ENCODE measurements at regions not wholly inside any gene's neighbourhood (a gene's known extent, or its start where the extent isn't known, plus 50 kb on each side); places are given as distances from the start of the nearest gene placed in this dataset.
"Not testable (repeated sequence)": the region's sequence is repeated elsewhere in the genome, so short reads cannot be mapped to it uniquely, and the experiment has no call there.

DNA sequence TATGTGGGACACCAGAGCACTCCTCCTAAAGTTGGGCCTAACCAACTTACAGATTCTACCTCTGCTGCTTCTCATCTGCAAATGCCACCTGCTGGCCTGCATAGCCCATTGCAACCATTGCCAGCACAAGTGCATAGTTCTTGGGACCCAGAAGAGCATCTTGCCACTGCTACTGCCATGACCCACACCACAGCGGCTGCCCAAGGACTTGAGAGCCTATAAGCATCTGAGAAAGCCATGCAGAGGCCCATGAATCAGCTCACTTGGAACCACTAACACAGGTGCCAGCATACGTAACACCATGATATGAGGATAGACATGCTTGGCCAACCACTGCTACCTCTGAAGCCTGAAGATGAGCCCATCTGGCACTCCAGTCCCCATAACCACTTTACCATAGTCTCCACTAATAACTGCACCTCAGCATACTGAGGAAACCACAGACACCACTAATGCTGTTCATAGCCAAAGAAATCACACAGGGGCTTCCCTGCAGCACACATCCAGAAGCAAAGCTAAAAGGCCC is 258.1 kb upstream of the AGTR2 start:
- DNase-seq, result no peak

DNA sequence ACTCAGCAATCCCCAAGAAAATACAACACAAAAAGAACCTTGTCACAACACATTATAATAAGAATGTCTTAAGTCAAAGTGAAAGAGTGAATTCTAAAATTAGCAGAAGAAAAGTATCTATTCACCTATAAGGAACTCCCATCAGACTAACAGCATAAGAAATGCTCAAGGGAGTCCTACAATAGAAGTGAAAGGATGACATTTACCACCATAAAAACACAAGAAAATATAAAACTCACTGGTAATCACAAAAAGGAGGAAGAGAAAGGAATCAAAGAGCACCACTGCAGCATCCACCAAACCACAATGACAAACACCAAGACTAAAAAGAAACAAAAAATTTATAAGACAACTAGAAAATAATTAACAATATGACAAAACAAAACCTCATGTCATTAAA is 257.0 kb upstream of the AGTR2 start:
- no peak for DNase-seq

DNA sequence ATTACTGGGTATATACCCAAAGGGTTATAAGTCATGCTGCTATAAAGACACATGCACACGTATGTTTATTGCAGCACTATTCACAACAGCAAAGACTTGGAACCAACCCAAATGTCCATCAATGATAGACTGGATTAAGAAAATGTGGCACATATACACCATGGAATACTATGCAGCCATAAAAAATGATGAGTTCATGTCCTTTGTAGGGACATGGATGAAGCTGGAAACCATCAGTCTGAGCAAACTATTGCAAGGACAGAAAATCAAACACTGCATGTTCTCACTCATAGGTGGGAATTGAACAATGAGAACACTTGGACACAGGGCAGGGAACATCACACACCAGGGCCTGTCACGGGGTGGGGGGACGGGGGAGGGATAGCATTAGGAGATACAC is 254.9 kb upstream of the AGTR2 start:
- DNase-seq, result not testable (repeated sequence)

DNA sequence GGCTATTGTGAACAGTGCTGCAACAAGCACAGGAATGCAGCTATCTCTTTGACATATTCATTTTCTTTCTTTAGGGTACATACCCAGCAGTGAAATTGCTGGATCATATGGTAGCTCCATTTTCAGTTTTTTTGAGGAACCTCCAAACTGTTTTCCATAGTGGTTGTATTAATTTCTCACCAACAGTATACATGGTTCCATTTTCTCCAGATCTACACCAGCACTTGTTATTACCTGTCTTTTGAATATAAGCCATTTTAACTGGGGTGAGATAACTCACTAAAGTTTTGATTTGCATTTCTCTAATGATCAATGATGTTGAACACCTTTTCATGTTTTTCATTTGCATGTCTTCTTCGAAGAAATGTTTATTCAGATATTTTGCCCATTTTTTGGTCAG is 241.1 kb upstream of the AGTR2 start:
- DNase-seq, result no peak

DNA sequence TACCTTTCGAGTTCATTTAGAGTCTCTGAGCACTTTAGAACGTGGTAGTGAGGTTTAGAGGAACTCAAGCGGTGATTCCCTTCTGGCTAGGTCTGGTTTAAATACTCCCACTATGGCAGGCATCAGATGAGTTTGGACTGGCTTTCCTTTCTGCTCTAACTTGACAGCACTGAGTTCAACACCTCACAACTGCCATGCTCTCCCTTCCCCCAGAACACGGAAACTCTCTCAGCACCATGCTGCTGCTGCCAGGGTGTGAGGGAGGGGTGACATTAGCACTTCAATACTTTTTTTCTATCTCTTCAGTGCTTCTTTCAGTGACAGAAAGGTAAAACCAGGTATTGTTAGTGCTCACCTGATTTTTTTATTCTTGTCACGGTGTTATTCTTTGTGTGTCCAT is 234.5 kb upstream of the AGTR2 start:
- no peak for DNase-seq

DNA sequence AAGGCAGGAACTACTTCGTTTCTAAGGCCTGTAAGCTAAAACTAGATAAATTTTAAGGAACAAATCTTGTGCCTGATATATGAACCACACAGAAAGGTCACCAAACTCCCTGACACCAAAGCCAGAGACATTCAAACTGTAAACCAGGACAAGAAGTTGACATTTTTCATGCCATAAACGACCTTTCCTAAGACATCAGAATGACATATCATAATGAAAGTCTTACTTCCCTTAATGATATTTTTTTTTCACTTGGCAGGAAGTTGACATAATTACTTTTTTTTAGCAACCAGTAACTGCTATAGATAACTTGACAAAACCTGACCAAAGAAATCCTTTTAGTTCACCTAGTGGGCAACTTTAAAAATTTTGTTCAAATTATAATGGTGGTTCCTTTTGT is 231.5 kb upstream of the AGTR2 start:
- no peak for DNase-seq

DNA sequence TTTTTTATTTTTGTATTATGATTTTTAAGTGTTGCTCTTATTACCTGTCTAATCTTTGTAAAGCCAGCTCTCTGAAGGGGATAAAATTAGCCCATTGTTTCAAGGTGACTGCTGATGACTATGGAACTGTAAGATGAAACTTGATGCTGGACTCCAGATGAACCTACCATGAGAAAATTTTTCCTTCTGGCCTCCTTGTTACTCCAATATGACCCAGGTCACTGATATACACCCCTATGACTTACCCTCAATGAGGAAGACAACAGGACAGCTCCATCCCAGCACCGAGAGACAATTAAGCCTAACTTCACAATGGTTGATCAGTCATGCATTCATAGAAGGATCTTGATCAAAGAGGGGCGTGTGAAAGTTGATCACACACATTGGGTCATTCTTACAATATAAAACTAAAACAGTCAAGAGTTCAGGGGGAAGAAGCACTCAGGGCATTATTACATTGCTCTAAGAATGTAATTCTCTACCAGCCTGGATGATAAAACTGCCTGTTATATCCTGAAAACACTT is 230.8 kb upstream of the AGTR2 start:
- no peak for DNase-seq

DNA sequence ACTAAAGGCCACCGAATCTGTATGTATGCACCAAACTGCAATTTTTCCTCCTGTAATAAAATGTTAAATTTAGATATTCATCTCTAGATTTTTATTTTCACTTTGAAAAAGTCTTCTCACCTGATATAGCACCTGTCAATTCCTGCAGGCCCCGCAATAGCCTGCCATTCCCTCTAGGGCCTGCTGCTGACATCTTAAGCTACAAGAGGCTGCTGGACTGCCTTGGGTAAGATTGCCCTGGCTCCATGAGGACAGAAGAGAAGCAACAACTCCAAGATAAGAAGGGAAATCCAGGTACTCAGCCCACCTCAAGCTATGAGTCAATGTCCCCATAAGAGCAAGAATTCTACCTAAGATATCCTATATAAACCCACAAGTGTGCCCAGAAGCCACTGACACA is 230.2 kb upstream of the AGTR2 start:
- DNase-seq, result no peak

DNA sequence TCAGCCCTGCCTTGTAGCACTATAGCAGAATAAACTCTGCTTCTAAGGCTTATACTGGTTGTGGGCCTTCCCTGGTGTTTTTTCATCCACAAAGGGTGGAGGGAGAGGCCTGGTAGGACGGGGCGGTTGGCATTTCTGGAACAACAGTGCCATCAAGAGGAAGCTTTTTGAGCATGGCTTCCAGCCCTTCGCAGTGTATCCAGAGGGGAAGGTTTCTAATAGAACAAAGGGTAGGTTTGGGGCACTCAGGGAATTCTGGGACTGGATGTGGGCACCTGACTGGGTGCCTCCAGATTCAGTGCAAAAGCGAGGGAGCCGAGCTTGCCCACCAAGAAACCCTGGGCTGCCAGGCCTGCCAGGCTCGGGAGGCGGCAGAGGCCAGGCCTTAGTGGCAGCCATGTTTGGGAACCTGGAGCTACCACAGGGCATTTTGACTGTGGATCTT is 229.6 kb upstream of the AGTR2 start:
- peak; percentile 14 for DNase-seq

DNA sequence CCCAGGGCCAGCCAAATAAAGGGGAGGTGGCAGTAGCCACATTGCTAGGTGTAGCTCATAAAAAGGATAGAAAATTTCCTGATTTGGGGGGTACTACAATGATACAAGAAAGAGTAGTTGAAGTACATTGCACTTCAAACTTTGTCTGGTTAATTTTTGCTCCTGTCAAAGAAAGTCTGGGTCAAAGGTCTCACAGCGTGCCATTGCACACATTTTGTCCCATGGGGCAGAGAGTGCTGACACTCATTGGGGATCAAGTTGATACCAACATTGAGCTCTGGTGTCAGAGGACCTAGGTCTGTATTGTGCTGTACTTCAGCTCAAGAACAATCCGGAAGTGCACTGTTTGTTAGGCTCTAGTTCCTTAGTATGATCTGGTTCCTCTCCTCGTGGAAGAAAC is 229.2 kb upstream of the AGTR2 start:
- DNase-seq, result no peak

DNA sequence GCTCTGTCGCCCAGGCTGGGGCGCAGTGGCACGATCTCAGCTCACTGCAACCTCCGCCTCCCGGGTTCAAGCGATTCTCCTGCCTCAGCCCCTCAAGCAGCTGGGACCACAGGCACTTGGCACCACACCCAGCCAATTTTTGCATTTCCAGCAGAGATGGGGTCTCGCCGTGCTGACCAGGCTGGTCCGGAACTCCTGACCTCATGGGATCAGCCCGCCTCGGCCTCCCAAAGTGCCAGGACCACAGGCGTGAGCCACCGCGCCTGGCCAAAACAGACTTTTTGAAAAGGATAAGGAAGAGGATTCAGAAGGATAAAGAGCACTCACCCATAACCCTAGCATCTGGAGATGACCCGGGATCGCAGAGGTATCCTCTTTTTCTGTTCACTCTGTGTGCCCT is 224.5 kb upstream of the AGTR2 start:
- no peak for DNase-seq

DNA sequence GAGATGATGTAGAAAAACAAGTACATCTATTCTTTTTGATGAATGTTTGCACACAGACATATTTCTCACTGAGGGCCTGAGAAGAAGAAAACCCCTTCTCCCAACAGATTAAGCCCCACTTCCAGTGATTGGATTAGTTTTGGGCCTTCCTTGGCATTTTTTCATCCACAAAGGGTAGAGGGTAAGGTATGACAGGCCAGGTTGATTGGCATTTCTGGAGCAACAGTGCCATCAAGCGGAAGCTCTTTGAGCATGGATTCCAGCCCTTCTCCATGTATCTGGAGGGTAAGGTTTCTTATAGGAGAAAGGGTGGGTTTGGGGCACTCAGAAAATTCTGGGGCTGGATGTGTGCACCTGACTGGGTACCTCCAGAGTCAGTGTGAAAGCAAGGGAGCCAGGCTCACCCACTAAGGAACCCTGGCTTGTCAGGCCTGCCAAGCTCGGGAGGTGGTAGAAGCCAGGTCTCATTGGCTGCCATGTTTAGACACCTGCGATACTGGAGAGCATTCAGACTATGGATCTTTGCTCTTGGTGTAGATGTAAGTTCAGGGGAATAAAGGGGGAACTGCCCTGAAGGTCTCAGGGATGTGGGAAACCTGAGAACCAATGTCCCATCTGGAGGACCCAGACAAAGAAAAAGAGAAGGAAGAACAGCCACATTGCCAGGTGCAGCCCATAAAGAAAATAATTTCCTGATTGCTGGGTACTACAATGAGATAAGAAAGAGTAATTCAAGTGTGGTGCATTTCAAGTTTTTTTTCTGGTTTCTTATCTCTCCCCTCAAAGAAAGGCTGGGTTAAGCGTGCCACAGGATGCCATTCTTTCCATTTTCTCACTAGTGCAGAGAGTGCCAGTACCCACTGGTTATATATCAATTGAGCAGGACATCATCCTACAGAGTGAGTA is 222.3 kb upstream of the AGTR2 start:
- no peak for DNase-seq

DNA sequence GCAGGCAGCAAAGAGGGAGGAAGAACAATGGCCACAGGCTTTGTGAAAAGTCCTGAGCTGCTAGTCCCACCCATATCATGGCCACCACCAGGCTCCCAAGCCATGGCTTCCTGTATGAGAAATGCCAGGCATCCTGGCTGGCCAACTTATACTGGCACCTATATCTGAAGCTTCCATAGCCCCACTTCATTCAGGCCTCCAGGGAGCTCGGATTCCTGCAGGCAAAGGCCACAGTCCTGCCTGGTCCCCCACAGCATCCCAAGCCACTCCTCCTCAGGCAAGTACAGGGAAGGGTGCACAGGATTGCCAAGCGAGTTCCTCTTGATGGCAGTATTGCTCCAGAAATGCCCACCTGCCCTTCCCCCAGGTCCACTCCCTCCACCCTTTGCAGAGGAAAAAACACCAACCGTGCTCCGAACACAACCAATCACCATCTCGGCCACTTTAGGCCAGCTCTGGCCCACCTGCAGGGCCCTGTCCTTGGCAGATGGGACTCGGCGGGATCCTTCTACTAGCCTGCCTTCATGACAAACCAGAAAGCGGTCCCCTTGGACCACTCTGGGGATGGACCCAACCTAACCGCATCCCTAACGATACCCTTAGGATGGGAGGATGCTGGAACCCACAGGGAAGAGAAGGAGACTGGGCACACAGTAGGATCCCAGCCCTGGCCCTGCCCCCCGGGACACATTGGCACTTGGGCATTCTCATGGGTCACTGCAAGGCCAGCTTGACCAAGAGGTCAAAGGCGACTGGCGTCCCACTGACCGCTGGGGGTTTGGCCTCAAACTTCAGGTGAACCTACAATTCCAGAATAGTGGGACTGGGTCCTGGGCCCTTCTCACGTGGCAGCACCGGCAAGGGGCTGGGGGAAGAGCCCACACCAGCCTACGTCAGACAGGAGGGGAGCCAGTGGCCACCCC is 220.4 kb upstream of the AGTR2 start:
- DNase-seq, result no peak

DNA sequence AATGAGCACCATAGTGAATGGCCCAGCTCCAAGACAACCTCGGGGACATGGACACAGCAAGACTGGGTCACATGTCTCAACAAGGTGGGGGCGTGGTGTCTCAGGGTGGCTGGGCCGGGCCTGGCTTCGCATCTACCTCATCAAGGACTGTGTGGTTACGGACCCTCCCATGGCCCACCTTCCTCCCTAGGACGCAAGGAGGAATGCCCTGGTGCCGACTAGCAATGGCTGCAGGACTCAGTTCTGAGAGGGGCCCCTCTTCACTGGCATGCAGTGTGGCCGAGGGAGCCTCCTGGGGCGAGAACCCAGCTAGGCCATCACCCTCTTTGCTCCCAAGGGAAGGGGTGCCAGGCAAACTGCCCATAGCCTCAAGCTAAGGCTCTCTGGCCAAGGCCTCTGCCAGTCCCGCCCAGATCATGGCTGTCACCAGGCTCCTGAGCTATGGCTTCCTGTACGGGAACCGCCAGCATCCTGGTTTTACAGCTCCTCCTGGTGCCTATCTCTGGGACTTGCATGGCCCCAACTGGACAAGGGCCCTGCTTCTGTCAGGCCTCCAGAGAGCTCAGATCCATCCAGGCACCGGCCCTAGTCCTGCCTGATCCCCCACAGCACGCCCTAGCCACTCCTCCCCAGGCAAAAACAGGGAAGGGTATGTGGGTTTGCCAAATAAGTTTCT is 218.0 kb upstream of the AGTR2 start:
- DNase-seq, result no peak

DNA sequence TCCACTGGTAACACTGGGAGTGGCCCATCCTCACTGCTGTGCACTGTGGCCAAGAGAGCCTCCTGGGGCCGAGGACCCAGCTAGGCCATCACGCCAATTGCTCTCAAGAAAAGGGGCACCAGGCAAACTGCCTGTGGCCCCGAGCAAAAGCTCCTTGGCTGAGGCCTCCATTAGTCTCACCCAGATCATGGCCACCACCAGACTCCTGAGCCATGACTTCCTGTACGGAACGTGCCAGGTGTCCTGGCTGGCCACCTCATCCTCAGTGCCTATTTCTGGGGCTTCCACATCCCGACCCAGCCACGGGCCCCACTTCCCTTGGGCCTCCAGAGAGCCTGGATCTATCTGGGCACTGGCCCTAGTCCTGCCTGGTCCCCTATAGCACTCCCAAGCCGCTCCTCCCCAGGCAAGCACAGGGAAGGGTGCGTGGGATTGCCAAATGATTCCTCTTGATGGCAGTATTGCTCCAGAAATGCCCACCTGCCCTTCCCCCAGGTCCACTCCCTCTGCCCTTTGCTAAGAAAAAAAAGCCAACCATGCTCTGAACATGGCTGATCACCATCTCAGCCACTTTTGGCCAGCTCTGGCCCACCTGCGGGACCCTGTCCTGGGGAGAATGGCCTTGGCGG is 212.6 kb upstream of the AGTR2 start:
- no peak for DNase-seq

DNA sequence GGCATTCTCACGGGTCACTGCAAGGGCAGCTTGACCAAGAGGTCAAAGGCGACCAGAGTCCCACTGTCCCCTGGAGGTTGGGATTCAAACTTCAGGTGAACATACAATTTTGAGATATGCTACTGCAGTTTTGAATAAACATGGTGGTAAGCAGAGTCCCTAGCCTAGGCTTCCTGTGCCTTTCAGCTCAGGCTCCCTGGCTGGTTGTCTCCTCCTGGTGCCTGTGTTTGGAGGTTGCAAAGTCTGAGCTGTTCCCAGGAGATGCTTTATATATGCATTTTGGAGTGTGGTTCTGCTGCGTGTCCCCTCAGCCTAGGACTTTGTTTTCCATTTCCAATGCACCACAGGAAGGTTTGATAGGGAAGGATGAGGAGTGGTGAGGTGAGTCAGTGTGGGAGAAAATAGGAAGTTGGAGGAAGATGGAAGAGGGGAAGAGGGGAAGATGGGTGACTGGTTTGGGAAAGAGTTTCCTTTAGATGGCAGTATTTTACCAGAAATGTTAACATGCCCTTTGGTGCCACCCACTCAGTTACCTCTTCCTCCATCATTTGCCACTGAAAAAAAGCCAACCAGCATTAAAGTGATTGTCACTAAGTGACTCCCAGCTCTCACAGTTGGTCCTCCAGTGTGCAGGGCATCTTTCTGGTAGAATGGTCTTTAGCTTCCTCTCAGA is 211.7 kb upstream of the AGTR2 start:
- no peak for DNase-seq

DNA sequence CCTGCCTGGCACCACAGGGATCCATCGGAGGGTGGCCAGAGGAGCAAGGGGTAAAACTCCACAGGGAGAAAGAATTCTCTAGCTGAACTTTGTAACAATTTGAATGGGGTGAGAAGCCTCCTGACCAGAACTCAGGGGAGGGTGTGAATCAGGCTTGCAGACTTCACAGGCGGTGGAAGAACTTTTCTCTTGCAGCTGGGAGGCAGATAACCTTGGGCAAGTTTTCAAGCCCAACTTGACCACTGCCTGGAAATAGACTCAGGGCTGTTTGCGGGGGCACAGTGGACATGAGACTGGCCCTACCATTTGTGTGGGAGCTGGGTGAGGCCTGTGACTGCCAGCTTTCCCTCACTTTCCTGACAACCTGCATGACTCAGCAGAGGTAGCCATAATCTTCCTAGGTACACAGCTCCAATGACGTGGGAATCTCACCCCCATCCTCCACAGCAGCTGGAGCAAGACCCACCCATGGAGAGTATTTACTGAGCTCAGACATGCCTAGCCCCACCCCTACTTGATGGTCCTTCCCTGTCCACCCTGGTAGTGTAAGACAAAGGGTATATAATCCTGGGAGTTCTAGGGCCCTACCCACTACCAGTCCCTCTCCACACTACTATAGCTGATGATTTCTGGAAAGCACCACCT is 210.0 kb upstream of the AGTR2 start:
- no peak for DNase-seq

DNA sequence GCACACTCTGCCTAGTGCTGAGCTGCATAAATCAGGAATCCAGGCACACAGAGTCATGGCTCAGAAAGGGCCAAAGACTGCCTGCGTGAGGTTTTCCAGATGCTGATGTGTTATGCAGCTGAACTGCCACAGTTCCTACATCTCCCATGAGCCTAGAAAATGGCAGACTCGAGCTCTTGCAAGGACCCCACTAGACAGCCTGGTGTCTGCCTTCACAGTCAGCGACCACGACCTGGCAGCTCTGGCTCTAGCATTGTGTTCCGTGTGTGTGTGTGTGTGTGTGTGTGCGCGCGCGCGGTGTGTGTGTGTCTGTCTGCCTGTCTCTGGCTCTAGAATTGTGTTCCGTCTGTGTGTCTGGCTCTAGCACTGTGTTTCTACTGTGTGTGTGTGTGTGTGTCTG is 203.6 kb upstream of the AGTR2 start:
- no peak for DNase-seq

DNA sequence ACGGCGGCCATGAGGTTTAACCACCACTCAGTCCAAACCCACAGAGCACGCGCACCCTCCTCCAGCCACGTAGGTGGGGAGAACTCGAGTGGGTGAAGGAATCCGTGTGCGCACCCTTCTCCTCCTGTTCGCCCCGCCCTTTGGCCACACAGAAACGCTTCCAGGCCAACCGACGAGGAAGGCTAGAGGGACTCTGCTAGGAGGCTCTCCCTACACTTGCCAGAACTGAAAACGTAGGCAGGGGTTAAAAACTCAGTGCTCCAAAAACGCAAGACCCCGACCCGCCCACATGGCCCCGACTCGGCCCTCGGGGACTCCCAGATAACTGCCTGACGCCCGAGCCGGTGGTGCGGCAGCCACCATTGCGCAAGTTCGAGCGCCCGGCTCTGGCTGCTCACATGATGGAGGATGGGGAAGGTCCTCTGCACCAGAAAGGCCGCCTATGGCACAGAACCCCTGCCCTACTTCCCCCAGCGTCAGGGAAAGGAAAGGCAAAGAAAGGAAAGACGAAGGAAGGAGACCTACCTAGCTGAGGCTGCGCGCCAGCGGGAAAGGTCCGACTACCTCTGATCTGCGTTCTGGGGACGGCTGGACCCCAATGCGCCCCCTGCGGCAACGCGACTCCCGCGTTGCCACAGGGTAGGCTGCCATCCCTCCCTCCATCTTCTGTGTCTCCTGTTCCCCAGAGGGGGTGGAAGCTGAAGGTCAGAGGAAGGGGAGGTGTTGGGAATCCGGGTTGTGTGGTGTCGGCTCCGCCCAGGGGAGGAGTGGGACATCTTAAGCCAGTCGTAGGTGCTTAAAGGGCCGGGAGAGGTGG is 201.9 kb upstream of the AGTR2 start:
- no peak for DNase-seq

DNA sequence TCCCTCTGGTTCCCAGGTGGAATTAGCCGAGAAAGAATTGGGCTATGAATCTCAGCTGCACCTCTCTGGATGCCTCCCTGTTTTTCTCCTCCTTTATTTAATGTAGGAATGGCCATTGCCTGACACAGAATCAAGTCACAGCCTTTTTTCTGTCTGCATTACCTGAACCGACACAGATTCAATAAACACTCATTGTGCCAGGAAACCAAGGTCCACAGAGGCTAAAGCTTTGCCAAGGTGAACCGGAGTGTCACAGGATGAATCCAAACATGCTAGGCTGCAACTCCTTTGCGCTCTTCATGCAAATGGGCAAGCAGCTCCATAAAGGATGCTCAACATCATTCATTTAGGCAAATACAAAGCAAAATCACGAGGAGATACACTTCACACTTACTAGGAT is 199.8 kb upstream of the AGTR2 start:
- DNase-seq, result no peak

Data from CD4-positive, alpha-beta T cell treated with Interleukin-10 for 1 hour (primary cell).